ENCODE measurements at regions not wholly inside any gene's neighbourhood (a gene's known extent, or its start where the extent isn't known, plus 50 kb on each side); places are given as distances from the start of the nearest gene placed in this dataset.
"Not testable (repeated sequence)": the region's sequence is repeated elsewhere in the genome, so short reads cannot be mapped to it uniquely, and the experiment has no call there.

DNA sequence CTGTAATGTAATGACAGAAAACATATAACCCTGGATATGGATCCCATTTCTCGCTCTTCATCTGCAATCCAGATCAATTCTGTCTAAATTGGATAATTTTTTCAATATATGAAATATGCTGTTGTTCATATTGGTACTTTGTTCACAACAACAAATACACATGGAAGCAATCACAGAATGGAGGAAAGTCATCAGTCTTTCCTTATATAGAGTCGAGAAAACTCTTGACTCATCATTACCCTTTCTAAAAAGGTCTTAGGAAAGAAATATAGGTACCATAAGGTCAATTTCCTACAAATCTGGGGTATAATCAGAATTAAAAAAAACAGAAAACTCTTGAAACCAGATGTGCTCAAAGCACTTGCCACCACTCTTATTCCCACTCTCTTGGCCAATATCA is 677.6 kb upstream of the ID4 start:
- no peak for DNase-seq

DNA sequence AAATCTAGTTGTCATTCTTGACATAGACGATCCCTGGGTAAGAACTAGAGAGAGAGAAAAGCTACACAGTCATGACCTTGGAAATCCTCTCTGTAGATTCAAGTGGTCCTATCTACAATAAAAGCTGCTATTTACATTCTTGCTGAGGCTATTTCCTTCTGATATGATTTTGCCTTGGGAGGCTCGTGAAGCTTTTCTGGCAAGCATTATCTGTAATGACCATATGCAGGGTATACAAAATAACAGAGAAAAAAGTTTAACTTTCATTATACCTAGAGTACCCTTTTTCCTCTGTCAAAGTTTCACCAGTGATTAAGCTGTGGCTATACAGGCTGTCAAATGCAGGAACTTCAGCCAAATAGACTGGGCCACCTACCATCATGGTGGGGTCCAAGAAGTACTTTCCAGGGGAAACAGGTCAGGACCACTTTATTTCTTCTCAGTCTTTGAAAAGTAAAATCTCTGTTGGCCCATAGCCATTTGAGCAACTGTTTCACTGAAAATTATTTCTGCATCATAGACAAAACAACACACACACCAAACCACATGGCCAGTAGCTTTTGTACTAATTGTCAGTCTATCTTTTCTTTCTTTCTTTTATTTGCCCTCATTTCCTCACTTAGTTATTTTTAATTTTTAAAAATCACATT is 677.0 kb upstream of the ID4 start:
- no peak for DNase-seq

DNA sequence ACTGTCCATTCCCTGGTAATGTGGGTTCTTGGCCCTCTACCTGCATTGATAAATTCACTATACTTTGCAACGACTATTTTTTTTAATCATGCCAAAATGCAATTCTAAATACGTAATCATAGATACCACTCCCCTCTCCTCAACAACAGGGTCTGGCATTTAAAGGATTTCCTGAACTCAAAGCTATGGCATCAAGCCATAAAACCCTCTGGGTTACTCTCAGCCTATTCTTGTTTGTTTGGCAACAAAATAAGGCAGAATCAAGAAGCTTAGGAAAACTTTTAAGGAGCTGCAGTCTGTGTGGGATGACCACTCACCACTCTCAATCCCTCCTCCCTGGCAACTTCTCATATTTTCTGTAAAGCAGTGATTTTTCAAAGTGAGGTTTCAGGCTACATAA is 669.9 kb upstream of the ID4 start:
- DNase-seq: no peak

DNA sequence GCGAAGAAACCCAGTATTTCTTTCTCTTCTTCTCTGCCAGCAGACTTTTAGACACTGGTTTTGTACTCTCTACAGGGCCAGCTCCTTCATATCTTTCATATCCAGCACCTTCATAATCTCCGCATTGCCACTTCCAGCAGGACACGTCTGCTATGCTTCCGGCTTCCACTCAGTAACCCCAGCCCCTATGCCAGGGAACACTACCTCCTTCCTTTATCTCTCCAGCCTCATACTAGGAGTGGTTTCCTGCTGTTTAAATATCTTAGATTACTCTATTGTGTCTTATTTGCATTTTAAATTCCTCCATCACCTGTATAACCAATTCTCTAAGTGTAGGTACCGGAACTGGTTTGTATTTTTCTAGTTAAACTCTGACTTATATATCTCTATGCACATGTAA is 667.8 kb upstream of the ID4 start:
- DNase-seq: no peak

DNA sequence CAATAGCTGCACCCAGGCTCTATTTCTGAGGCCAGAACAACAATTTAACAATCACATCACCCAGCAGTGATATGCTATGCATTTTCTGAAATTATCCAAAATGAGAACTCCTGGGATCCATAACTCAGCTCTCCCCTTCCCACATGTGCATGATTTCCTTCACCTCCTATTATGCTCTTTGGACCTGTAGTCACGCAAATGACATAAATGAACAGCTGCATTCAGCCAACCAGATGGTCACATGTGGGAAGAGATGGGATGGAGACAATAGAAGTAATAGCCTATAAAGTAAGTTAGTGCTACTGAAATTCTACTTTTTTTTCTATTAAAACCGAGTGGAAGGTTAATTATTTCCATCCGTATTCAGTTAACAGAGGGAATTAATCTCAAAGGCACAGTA is 662.1 kb upstream of the ID4 start:
- DNase-seq: no peak

DNA sequence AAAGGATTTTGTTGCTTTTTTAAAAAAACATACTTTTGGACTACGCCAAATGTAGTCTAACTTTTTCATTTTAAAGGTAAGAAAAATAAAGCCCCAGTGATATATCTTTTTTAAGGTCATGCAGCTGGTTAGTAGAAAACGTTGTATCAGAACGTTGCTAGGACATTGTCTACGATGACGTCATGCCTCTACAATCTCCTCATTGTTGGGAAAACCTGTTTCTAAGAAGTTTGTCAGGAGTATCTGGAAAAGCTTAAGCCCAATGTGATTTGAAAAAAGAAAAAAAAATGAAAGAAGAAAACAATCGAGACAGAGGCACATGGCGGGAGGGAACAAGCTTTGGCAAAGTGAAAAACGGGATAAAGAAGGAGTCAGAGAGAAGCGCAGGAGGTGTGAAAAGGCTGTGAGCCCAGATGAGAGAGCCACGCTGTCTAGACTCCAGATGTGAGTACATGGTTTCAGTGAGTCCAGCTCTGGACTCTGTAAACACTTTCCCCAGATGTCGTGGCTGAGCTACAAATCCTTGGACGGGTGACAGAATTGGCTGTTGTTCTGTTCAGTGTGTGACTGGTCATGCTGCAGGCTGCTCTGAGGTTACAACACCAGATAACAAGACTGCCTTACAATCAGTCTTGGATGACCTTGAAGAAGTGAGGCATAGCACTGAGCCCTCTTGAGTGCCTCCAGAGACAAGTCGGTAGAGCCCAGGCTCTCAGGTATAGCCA is 656.7 kb upstream of the ID4 start:
- DNase-seq: no peak

DNA sequence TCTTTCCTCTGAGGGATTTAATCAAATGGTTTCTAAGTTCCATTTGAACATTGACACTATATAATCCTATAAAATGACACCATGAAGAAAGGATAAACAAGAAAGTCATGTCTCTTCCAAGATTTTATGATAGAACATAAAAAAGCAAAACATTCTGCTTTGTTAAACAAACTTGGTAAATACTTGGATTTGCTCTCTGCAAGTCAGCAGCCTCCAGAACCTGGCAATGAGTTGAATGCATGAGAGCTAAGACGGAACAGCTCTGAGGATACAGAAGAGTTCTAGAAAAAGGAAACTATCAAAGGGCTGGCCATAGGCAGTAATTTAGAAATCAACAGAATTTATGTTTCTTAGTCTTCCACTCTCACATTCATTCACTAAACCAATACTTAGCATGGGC is 656.0 kb upstream of the ID4 start:
- DNase-seq: no peak

DNA sequence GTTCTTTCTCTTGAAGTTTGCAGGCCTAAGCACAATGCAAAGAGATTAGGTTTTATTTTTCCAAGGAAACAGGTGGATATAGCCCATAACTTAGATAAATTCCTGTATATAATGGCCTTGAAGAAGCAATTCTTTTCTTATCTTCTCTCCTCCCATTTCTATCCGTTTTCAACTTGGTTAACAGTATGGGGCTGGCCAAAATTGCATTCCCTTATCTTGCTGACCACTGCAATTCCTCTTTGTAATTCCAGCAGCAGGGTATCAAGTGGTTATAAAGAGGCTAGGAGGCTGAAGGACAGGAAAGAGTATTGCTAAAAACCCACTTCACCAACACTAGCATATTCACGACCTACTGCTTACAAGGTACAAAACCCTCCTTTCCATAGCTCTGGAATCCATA is 643.5 kb upstream of the ID4 start:
- DNase-seq: no peak

DNA sequence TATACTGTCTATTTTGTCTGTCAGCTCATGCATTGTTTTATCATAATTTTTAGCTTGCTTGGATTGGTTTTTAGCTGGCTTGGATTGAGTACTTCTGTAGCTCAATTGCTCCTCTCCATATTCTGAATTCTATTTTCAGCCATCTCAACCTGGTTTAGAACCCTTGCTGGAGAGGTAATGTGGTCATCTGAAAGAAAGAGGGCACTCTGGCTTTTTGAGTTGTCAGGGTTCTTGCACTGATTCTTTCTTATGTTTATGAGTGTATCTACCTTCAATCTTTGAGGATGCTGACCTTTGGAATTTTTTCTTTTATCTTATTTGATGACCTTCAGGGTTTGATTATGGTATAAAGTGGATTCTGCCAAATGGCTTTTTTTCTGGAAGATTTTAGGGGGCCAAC is 632.7 kb upstream of the ID4 start:
- no peak for DNase-seq

DNA sequence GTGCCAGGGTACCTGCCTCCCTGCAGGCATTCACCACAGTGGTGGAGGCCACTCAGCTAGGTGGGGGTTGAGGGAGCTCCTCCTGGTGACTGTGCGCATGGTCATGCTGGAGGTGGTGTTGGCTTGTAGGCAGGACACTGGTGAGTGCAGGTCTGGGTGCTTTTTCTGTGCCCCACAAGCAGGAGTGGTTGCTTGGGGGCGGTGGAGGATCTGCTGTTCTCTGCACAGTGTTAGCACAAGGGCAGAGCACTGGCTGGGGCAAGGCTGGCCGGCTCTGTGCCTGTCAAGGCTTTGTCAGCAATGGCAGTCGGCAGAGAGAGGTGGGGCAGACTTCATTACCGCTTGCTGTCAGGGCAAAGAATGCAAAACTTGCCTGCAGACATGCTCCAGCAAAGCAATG is 632.1 kb upstream of the ID4 start:
- no peak for DNase-seq

DNA sequence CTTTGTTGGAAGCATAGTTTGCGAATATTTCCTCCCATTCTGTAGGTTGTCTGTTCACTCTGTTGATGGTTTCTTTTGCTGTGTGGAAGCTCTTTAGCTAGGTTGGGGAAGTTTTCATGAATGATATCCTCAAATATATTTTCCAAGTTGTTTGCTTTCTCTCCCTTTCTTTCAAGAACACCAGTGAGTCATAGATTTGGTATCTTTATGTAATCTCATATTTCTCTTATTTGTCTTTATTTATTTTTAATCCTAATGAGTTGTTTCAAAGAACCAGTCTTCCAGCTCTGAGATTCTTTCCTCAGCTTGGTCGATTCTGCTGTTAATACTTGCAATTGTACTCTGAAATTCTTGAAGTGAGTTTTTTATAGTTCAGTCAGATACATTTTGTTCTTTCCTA is 628.0 kb upstream of the ID4 start:
- no peak for DNase-seq

DNA sequence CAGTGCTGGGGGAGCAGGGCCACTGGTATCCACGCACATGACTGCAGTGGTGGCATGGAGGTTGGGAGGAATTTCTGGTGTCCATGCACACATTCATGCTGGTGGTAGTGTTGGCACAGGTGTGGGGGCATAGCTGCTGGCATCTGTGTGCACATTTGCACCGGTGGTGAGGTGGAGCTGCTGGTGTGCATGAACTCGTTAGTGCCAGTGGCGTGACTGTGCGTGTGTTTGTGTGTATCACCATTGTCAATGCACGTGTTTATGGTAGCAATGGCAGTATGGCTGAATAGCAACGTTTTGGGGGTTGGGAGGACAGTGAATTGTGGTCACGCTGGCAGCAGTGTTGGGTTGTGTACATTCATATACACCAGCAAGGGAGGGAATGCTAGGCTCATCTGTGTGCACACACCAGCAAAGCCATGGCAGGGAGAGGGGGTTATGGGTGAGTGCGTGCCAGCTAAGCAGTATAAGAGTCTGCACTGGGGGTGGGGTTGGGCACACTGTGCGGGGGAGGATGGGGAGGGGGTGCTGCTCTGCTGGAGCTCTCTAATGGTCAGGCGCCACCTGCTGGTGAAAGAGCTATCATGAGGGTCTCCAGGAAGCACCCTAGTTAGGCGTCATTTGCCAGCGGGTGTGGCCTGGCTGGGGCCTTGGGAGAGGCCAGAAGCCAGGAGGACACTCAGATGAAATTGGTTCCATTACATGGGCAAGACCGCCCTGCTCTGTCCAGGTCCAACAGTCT is 626.1 kb upstream of the ID4 start:
- no peak for DNase-seq

DNA sequence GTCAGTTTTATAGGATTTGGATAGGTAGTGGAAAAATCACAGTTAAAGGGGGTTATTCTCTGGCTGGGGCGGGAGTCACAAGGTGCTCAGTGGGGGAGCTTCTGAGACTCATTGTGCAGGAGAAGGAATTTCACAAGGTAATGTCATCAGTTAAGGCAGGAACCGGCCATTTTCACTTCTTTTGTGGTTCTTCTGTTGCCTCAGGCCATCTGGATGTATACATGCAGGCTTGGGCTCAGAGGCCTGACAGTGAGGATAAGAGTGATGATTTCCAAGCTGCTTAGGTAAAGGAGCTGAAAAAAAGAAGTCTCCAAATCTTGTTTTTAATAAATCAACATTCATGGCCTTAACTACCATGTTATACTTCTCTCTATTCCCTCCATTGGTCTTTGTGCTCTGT is 622.9 kb upstream of the ID4 start:
- no peak for DNase-seq

DNA sequence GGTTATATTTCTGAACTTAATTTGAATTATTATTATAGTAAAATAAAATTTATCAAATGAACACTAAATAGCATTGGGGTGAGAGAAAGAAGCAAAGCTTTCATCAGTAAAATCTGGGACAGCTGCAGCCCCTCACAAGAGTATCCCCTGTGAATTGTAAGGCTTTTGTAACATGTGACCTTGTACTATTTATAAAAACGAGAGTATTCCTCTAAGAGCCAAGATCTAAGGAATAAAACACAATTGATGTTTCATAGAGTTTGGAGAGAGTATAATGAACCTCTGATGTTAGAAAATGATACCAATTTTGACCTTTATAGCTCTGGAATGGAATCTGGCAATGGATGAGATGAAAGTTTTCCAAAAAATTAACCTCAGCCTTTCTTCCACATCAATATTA is 617.2 kb upstream of the ID4 start:
- DNase-seq: no peak

DNA sequence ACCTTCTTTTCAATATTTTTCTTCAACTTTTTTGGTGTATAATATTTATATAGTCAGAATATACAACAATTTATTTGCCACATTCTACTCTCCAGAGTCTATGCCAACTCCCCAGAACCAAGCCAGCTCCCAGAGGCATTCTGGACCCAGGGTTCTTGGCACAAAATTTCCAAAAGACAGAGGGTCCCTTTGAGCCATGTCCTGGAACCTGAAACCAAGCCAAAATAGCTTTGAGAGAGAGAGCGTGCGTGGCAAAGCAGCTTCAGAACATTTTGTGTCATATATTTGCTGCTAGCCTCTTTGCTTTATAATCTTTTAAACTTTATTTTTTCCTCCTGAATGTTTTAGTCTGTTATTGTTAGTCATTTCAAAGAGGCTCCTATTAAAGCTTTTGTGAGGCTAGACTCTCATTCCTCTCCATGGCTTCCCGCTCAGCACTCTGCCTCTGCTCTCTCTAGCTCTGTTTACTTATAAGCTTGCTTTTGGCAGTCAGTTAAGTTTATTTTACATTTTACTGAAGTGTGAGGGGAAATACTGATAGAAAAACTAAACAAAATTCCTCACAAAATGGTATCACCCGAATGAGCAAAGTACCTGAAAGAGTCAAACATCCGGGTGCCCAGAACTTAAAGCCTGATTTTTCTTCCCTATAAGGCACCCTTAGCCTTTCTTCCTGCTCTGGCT is 605.1 kb upstream of the ID4 start:
- no peak for DNase-seq

DNA sequence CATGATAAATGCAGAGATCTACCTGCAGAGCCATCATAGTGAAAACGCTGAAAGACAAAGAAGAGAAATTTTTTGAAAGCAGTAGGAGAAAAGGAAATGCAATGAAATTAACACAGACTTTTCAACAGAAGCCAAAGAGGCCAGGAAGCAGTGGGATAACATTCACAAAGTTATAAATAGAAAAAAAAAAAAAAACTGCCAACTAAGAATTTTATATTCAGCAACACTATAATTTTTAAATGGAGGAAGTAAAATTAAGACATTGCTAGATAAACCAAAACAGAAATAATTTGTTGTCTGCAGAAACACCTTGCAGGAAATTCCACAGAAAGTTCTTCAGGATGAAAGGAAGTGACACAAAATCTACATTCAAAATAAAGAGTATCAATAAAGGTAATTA is 591.5 kb upstream of the ID4 start:
- DNase-seq: no peak

DNA sequence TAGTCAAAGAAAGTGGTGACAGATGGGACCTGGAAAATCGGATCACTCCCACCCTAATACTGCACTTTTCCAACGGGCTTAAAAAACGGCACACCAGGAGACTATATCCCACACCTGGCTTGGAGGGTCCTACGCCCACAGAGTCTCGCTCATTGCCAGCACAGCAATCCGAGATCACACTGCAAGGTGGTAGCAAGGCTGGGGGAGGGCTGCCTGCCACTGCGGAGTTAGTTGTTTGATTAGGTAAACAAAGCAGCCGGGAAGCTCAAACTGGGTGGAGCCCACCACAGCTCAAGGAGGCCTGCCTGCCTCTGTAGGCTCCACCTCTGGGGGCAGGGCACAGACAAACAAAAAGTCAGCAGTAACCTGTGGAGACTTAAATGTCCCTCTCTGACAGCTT is 590.0 kb upstream of the ID4 start:
- not testable (repeated sequence) for DNase-seq

DNA sequence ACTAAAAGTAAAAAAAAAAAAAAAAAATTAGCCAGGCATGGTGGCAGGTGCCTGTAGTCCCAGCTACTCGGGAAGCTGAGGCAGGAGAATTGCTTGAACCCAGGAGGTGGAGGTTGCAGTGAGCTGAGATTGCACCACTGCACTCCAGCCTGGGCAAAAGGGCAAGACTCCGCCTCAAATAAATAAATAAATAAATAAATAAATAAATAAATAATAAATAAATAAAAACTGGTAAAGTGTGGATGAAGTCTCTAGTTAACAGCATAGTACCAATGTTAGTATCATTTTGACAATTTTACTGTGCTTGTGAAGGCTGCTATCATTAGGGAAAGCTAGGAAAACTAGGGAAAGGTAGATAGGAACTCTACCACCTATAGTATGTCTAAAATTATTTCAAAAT is 581.0 kb upstream of the ID4 start:
- not testable (repeated sequence) for DNase-seq

DNA sequence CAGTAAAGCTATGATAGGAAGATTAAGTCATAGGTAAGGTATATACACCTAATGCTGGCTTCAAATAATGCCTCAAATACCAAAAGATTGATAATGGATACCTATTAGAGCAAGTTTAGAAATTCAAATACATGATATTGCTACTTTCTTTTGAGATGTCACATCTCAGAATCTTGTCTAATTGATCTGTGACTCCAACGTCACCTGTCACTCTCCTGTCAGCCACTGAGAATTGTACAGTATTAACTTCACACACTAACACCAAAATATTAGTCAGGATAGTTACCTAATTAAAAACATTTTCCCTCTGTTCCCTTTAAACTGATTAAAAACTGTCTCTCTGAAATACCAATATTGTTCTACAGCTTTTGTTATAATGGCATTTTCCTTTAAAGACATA is 575.5 kb upstream of the ID4 start:
- DNase-seq: no peak

DNA sequence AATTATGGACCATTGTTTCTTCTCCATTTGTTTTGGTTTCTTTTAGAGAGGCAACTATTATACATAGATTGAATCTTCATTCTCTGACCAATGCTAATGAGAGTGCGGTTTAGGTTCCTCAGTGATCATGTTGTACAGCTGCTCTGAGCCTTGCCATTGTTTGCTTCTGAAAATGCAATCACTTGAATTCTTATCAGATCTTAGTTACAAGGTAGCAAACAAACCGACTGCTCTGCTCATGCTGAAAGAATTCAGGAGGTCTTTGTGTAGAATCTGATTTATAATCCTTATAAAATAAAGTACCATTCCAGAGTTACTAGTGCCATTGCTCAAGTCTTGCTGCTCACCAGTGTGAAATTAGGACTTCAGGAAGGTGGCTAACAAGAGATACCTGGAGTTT is 569.1 kb upstream of the ID4 start:
- DNase-seq: no peak

DNA sequence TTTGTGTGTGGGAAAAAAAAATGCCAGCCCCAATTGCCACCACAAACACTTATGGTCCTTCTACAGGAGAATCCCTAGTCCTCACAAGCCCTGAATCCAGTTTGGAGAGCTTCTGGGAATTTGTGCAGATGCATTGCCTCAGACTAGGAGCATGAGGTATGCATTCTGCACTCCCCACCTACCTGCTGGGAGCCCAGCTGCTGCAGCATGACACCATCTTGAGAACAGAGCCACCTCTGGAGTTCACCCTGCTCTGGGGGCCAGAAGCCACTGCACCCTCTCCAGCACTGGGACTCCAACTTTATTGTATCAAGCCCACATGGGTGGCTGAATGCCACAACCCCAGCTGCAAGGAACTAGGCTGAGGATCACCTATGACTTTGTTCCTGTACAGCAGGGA is 568.5 kb upstream of the ID4 start:
- no peak for DNase-seq

DNA sequence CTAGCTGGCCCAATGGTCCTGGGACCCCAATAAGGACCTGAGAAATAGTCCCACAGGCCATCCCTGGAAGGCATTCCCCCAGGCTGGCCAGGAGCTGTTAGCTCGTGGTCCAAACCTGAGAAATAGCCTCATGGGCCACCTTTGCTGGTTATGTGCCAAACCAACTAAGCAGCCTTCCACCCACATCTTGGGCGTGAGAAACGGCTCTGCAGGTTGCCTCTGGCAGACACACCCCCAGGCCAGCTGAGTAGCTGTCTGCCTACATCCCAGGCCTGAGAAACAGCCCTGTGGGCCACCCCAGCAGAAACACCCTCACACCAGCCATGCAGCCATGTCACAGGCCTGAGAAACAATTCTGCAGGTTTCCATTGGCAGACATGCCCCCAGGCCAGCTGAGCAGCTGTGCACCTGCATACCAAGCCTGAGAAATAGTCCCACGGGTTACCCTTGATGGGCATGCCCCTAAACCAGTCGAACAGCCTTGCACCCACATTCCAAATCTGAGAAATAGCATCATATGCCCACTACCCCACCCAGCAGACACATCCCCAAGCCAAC is 567.8 kb upstream of the ID4 start:
- no peak for DNase-seq

DNA sequence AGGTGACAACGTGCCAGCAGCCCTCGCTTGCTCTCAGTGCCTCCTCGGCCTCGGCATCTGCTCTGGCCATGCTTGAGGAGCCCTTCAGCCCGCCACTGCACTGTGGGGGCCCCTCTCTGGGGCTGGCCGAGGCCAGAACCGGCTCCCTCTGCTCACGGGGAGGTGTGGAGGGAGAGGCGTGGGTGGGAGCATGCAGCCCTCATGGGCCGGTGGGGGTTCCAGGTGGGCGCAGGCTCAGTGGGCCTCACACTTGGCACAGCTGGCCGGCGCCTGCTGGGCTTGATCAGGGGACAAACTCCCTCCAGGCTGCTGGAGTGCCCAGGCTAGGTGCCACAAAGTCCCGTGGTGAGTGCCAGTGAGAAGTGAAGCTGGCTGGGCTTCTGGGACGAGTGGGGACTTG is 566.6 kb upstream of the ID4 start:
- no peak for DNase-seq

DNA sequence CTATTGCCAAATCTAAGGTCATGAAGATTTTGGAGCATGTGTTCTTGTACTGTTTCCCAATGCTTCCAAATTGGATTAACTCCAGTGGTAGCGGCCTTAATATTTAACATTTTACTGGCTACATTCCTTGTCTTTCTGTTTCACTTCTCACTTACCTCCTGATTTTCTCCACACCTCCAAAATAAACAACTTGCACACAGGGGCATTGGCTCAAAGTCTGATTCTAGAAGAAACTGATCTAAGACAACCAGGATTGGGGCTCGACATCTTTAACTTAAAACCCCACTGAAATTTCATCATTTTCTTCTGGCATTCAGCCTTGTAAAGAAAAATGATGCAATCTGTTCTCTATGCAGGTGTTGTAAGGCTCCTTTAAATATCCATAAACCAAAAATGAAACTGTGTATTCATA is 557.9 kb upstream of the ID4 start:
- DNase-seq: no peak
